Activated T-cell treated with anti-CD3 and anti-CD28 coated beads, Interleukin-2, amount 50 U/mL, for 48 hours (primary cell): ENCODE measurements at regions not wholly inside any gene's neighbourhood (a gene's known extent, or its start where the extent isn't known, plus 50 kb on each side); places are given as distances from the start of the nearest gene placed in this dataset.
"Not testable (repeated sequence)": the region's sequence is repeated elsewhere in the genome, so short reads cannot be mapped to it uniquely, and the experiment has no call there.

Experiments used
- DNase-seq, 2 experiments: peaks; one replicate each; pipeline ENCODE4 v3.0.0-alpha.2; 2020

DNA sequence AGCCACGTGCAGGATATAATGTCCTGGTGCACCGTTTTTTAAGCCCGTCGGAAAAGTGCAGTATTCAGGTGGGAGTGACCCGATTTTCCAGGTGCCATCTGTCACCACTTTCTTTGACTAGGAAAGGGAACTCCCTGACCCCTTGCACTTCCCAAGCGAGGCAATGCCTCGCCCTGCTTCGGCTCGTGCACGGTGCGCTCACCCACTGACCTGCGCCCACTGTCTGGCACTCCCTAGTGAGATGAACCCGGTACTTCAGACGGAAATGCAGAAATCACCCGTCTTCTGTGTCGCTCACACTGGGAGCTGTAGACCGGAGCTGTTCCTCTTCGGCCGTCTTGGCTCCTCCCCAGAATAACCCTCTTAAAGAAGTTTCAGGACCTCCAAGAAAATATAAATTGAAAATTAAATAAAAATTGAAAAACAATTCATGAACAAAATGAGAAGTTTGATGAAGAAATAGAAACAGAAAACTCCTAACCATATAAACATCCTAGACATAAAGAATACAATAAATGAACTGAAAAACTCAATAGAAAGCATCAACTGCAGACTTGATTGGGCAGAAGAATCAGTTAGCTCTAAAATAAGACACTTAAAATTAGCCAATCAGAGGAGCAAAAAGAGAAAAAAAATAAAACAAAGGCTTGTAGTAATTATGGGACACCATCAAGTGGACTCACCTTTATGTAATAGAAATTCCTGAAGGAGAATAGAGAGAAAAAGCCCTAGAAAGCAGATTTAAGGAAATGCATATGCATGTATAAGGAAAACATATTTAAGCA is 249.3 kb upstream of the GOT2 start:
- DNase-seq: not testable (repeated sequence)

DNA sequence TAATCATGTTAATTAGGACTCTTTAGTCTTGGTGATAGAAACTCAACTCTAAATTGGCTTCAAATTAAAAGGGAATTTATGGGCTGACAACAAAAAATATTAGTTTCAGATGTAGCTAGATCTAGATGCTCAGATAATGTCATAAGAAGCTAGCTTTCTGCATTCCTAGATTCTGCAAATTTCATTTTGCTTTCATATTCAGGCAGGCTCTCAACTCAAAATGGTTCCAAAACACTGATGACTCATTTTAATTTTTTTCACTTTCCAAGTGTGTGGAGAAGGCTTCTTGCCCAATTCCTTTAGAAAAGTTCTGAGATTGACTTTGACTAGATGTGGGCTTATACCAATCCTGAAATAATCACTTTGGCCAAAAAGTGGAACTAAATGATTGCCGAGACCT is 236.7 kb upstream of the GOT2 start:
- DNase-seq: no peak

DNA sequence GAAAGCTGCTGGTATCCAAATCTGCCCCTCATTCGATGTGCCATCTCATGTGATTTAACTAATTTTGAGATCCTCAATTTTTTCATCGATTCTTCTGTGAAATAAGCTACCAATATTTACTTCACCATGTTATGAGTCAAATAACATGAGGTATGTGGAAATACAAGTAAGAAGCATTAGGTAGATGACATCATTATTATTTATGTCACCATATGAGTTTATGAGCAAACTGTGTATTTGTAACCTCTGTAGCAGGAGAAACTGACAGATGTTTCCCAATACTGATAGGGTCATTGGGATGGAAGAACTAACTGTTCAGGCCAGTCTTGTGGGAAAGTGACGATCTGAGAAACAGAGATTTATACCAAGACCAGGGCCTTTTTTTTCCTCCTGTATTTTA is 229.4 kb upstream of the GOT2 start:
- DNase-seq: no peak

- DNase-seq: no peak
Observed at GRCh38 chr16:58962811-58963210, 228.7 kb upstream of the GOT2 start.

GRCh38 chr16:58960484-58960883 is 226.4 kb upstream of the GOT2 start:
- DNase-seq: no peak

GRCh38 chr16:58960034-58960433 is 225.9 kb upstream of the GOT2 start:
- DNase-seq: no peak

GRCh38 chr16:58958749-58959148 is 224.6 kb upstream of the GOT2 start:
- no peak for DNase-seq

GRCh38 chr16:58948244-58948643 is 214.1 kb upstream of the GOT2 start:
- no peak for DNase-seq

DNA sequence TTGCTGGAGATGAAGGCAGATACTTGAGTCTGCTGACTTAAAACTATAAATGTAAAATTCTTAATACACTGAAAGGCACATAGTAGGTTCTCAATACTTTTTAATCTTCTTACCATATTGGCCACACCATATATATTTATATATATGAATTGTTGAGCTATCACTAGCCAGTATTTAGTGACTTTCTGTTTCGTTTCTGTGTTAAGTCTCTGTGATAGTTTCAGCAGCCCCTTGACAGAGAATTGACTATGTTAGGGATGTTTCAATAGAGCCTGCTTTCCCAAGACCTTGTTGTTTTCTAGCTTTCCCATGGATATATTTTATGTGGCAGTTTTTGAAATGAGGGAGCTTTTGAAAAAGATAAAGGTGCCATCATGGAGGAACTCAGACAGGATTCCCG is 206.5 kb upstream of the GOT2 start:
- no peak for DNase-seq

DNA sequence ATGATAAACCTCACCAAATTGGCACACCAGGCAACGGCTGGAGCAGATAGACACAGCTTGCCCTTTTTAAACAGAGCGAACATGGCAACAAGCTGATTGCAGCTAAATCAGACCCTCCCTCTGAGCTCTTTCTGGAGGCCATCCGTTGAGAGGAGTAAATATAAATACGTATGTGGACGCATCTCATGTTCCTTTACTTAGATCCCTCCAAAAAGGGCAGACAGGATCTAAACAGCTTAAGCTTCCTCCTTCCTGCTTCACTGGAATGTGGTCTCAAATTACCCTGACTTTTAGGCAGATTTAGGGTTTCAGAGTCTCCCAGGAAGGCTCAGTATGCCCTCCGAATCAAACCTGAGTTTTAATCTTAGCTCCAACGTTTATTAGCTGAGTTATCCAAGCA is 204.7 kb upstream of the GOT2 start:
- no peak for DNase-seq

- no peak for DNase-seq
Observed at GRCh38 chr16:58937661-58938060, 203.5 kb upstream of the GOT2 start.

GRCh38 chr16:58933186-58933585 is 199.1 kb upstream of the GOT2 start:
- DNase-seq: no peak

DNA sequence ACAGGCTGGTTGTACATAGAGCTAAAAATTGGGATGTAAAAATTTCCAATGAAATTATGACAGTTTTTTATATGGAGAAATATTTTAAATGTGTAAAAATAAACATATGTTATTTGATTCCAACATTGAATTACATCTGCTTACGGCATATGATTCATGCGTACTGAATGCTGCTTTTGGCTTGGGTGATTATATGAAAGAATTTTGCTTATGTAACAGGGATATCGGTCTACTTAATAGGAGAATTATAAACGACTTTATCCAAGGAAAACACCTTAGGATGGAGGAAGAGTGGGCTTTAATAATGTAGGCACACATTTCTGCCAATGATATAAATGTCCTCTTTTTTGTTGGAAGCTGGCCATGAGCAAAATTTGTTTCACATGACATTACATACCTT is 197.3 kb upstream of the GOT2 start:
- DNase-seq: no peak

DNA sequence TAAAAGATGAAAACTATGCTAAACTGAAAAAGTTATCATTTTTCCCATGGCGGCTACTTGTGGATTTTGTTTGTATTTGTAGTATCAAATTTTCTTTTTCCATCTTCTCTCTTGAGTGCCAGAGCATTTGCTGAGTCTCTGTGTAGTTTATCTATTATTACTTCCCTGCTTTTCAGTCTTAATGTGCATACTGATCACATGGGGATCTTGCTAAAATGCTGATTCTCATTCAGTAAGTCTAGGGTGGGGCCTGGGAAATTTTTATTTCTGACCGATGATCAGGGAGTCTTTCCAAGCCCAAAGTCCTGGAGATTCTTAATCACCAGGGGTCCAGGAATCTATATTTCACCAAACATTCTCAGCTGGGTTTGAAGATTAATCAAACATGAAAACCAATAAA is 189.0 kb upstream of the GOT2 start:
- DNase-seq: no peak

GRCh38 chr16:58913456-58913855 is 179.3 kb upstream of the GOT2 start:
- no peak for DNase-seq

GRCh38 chr16:58912571-58912970 is 178.5 kb upstream of the GOT2 start:
- DNase-seq: no peak

- DNase-seq: no peak
Observed at GRCh38 chr16:58906981-58907715, 173.0 kb upstream of the GOT2 start.

DNA sequence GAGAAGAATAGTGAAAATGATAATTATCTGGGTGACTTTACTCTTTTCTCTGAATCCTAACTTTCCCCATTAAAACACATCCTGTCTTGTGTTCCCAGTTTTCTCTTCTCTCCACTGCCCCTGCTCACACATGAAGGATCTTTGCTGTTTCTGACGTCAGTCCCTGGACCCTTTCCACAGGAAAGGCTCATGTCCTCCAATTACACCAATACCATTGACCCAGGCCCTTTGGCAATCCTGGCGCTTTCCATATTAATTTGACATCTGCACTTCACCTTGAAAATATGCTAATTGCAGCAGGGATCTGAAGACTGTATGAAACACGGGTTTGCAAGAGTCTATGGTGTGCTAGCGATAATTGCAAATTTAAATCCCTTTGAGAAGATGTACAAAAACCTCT is 170.2 kb upstream of the GOT2 start:
- no peak for DNase-seq

DNA sequence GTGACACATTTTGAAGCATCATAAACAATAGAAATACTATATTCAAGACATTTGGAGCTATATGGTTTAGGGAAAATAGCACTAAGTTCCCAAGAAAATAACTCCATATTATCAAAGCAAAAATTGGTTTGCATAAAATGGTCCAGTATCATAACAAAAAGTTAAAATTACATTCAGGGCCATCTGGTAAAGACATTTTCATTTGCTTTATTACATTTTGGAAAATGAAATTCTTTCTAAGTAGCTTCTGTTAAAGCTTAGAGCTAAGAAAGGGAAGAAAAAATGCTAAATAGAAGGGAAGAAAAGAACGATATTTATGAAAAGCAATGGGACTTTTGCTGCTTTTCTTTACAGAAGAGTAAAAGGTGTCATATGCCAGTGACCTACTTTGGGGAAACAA is 155.4 kb upstream of the GOT2 start:
- no peak for DNase-seq

DNA sequence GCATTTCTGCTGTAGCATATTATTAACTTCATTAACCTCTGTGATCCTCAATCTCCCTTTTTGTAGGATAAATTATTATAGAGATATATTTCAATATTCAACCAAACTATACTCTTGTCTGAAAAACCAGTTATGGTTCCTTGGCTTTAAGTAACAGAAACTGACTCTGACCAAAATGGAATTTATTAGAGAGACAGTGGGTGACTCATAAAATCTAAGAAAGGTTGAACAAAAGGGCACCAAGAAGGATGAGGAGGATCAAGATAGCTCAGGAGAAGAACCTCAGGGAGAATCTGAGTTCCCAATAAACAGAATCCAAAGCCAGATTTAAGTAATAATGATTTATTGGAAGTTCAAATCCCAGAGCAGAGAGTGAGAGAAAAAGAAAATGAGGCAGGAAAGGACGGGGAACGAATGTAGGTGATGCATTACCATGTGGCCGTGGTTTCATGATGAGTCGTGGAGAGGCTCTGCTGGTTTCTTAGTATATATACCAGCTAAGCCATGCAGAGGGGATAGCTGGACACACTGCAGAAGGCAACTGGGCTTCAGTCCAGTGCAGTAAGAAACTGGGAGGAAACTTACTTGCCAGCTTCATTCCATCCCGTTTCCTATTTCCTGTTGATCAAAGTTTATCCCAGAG is 151.5 kb upstream of the GOT2 start:
- DNase-seq: no peak

DNA sequence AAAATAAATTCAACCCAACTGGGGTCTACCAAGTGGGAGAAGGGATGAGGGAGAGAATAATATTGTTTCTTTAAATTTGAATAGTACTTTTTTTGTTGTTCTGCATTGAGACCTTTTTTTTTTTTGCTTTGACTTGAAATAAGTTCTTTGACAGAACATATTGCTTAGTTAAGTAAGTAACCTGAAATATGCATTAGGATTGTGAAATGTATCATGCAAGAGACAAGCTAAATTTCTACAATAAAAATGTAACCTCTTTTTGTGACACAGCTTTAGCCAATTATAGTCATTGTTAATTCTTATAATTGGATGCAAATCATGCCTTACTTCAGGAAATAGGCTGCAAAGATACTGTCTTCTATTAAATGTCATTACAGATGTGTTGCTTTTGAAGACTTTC is 150.0 kb upstream of the GOT2 start:
- no peak for DNase-seq

GRCh38 chr16:58883131-58883530 is 149.0 kb upstream of the GOT2 start:
- DNase-seq: no peak

DNA sequence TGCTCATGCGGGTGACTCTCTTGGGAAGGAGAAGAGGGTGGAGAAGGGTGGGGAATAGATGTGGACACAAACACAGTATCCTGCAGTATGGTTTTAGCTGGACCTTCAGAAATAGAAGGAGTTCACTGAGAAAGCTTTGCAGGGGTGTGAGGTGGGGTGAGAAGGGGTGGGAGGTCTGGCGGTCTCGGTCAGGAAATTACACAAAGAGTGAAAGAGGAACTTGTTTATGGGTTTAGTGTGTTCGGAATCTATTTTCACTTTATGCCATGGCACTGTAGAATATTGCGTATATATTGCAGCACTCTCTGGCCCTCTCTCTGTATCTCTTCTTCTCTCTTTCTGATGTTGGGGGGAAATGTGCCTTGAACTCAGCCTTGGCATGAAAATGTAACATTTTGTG is 148.2 kb upstream of the GOT2 start:
- DNase-seq: no peak

GRCh38 chr16:58878641-58879040 is 144.5 kb upstream of the GOT2 start:
- not testable (repeated sequence) for DNase-seq
